ENCODE measurements at regions not wholly inside any gene's neighbourhood (a gene's known extent, or its start where the extent isn't known, plus 50 kb on each side); places are given as distances from the start of the nearest gene placed in this dataset.

- TF ChIP-seq POLR2A (IDR thresholded peaks at IDR 0.05; ENCODE audit: low read depth, low read length) = no peak
- no peak for TF ChIP-seq POLR2AphosphoS5 (IDR thresholded peaks at IDR 0.05; ENCODE audit: low read depth, low read length)
- no peak for TF ChIP-seq POU2F2 (IDR thresholded peaks at IDR 0.05; ENCODE audit: low read depth, low read length)
These were observed 65.7 kb upstream of the FOXF1 start for GRCh38 chr16:86444661-86445060.
